Peyer's patch (tissue), 4 donors: ENCODE measurements at regions not wholly inside any gene's neighbourhood (a gene's known extent, or its start where the extent isn't known, plus 50 kb on each side); places are given as distances from the start of the nearest gene placed in this dataset.
"Not testable (repeated sequence)": the region's sequence is repeated elsewhere in the genome, so short reads cannot be mapped to it uniquely, and the experiment has no call there.

Source experiments
- DNase-seq, 3 donors: peaks; one replicate each; pipeline ENCODE4 v3.0.0-alpha.2; 2017 to 2019
- H3K27ac ChIP-seq, 4 donors: fragments of 200-600 bp; sonication (generic); one replicate each; pipeline ENCODE4 v1.5.1; 2016 to 2019
- H3K27me3 ChIP-seq, 2 donors: fragments of 200-600 bp; sonication (generic); one replicate each; pipeline ENCODE4 v1.5.1; 2019
- H3K36me3 ChIP-seq, 3 donors: fragments of 200-600 bp; sonication (generic); one replicate each; pipeline ENCODE4 v1.5.1; 2016 to 2019
- H3K4me1 ChIP-seq, 4 donors: fragments of 200-600 bp; sonication (generic); one replicate each; pipeline ENCODE4 v1.5.1; 2016 to 2019
- H3K4me3 ChIP-seq, 4 donors: fragments of 200-600 bp; sonication (generic); 1 replicate in 3 of 4; 2 replicates in 1 of 4; pipeline ENCODE4 v1.5.1; 2016 to 2019; ENCODE audit warnings: mild to moderate bottlenecking in 1 of 4
- H3K9me3 ChIP-seq, 4 donors: fragments of 200-600 bp; sonication (generic); one replicate each; pipeline ENCODE4 v1.5.1; 2016 to 2019; ENCODE audit warnings: mild to moderate bottlenecking in 1 of 4
- POLR2A ChIP-seq, 2 donors: fragments of 450-650 bp; IDR thresholded peaks; one replicate each; pipeline ENCODE4 v1.5.1; 2017; ENCODE audit warnings: antibody characterized with exemption in 2 of 2, mild to moderate bottlenecking in 2 of 2, moderate library complexity in 2 of 2
- TF ChIP-seq, protein P1 (sequence below), 6 experiments: fragments of 450-650 bp in 4 of 6; fragments of 200-600 bp in 2 of 6; sonication (generic) in 1 of 6; IDR thresholded peaks; one replicate each; pipeline ENCODE4 v1.5.1; 2017 to 2019; ENCODE audit warnings: antibody characterized with exemption in 6 of 6, mild to moderate bottlenecking in 3 of 6, moderate library complexity in 1 of 6

- no peak overlapping the region for H3K4me3 ChIP-seq
- no peaks in the 10 kb centered on the region for H3K36me3 ChIP-seq
- H3K4me1 ChIP-seq: no peaks in the 10 kb centered on the region
- H3K27me3 ChIP-seq: no peaks in the 10 kb centered on the region
- peaks cover 0 to 18% (median 0%) of the 10 kb centered on the region in 4 donors for H3K9me3 ChIP-seq
- H3K27ac ChIP-seq: no peak overlapping the region
- TF ChIP-seq POLR2A (IDR thresholded peaks at IDR 0.05): no peak
- TF ChIP-seq, protein P1, sequence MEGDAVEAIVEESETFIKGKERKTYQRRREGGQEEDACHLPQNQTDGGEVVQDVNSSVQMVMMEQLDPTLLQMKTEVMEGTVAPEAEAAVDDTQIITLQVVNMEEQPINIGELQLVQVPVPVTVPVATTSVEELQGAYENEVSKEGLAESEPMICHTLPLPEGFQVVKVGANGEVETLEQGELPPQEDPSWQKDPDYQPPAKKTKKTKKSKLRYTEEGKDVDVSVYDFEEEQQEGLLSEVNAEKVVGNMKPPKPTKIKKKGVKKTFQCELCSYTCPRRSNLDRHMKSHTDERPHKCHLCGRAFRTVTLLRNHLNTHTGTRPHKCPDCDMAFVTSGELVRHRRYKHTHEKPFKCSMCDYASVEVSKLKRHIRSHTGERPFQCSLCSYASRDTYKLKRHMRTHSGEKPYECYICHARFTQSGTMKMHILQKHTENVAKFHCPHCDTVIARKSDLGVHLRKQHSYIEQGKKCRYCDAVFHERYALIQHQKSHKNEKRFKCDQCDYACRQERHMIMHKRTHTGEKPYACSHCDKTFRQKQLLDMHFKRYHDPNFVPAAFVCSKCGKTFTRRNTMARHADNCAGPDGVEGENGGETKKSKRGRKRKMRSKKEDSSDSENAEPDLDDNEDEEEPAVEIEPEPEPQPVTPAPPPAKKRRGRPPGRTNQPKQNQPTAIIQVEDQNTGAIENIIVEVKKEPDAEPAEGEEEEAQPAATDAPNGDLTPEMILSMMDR (IDR thresholded peaks at IDR 0.05): no peak
- no peak for DNase-seq
Measured at GRCh38 chr16:34743115-34743514, 1283.7 kb downstream of the TP53TG3F start.

GRCh38 chr16:34758835-34759234 is 1299.4 kb downstream of the TP53TG3F start:
- peaks cover 0 to 44% (median 0%) of the 10 kb centered on the region in 4 donors for H3K9me3 ChIP-seq
- no peak for TF ChIP-seq POLR2A (IDR thresholded peaks at IDR 0.05)
- TF ChIP-seq, protein P1 (IDR thresholded peaks at IDR 0.05): no peak

GRCh38 chr16:34791835-34792234 is 1332.4 kb downstream of the TP53TG3F start:
- H3K27ac ChIP-seq, H3K4me3 ChIP-seq, H3K27me3 ChIP-seq, H3K4me1 ChIP-seq, H3K36me3 ChIP-seq, H3K9me3 ChIP-seq, DNase-seq: not testable (repeated sequence)

More at GRCh38 chr16:34758835-34759234, 1299.4 kb downstream of the TP53TG3F start:
- no peak overlapping the region for H3K4me3 ChIP-seq
- no peaks in the 10 kb centered on the region for H3K27me3 ChIP-seq
- no peaks in the 10 kb centered on the region for H3K4me1 ChIP-seq
- H3K27ac ChIP-seq: no peak overlapping the region
- no peak for DNase-seq
- no peaks in the 10 kb centered on the region for H3K36me3 ChIP-seq

DNA sequence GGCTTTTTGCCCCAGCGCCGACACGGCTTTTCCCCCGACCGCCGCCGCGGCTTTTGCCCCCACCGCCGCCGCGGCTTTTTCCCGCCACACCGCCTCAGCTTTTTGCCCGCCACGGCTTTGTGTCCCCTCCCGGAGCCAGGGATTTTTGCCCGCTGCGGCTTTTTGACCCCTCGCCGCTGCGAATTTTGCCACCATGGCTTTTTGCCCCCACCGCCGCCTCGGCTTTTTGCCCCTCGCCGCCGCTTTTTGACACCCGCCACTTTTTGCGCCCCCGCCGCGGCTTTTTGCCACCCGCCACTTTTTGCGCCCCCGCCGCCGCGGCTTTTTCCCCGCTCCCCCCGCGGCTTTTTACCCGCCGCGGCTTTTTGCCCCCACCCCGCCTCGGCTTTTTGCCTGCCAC is 1342.5 kb downstream of the TP53TG3F start:
- Histone ChIP-seq H3K4me3 (no peak overlapping the region), H3K9me3 (peaks cover 0 to 24% (median 1%) of the 10 kb centered on the region in 4 donors), H3K27ac (no peak overlapping the region), H3K27me3 (no peaks in the 10 kb centered on the region), H3K4me1 (no peaks in the 10 kb centered on the region), H3K36me3 (no peaks in the 10 kb centered on the region)
- peak in 1 of 3 donors; percentile 34 for DNase-seq
- TF ChIP-seq POLR2A (IDR thresholded peaks at IDR 0.05): no peak
- TF ChIP-seq, protein P1 (IDR thresholded peaks at IDR 0.05): no peak

DNA sequence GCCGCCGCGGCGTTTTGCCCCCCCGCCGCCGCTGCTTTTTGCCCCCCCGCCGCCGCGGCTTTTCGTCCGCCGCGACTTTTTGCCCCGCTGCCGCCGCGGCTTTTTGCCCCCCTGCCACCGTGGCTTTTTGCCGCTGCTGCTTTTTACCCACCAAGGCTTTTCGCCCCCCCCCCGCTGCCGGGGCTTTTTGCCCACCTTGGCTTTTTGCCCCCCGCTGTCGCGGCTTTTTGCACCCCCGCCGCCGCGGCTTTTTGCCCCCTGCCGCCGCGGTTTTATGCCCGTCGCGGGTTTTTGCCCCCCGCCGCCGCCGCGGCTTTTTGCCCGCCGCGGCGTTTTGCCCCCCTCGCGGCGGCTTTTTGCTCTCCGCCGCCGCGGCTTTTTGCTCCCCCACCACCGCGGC is 1343.0 kb downstream of the TP53TG3F start:
- Histone ChIP-seq H3K4me1 (no peaks in the 10 kb centered on the region), H3K27me3 (no peaks in the 10 kb centered on the region), H3K27ac (no peak overlapping the region), H3K9me3 (peaks cover 0 to 24% (median 1%) of the 10 kb centered on the region in 4 donors), H3K4me3 (no peak overlapping the region), H3K36me3 (no peaks in the 10 kb centered on the region)
- no peak for DNase-seq
- no peak for TF ChIP-seq POLR2A (IDR thresholded peaks at IDR 0.05)
- TF ChIP-seq, protein P1 (IDR thresholded peaks at IDR 0.05): no peak

GRCh38 chr16:34802848-34803599 is 1343.6 kb downstream of the TP53TG3F start:
- no peak for TF ChIP-seq POLR2A (IDR thresholded peaks at IDR 0.05)
- TF ChIP-seq, protein P1 (IDR thresholded peaks at IDR 0.05): no peak
- DNase-seq: peak in 1 of 3 donors; percentile 20

More at GRCh38 chr16:34802848-34803599, 1343.6 kb downstream of the TP53TG3F start:
- H3K36me3 ChIP-seq: no peaks in the 10 kb centered on the region
- no peaks in the 10 kb centered on the region for H3K4me1 ChIP-seq
- H3K9me3 ChIP-seq: peaks cover 0 to 24% (median 1%) of the 10 kb centered on the region in 4 donors
- H3K27ac ChIP-seq: no peak overlapping the region
- no peak overlapping the region for H3K4me3 ChIP-seq
- H3K27me3 ChIP-seq: no peaks in the 10 kb centered on the region
